Astrocyte (in vitro differentiated cells and primary cell): ENCODE measurements at regions not wholly inside any gene's neighbourhood (a gene's known extent, or its start where the extent isn't known, plus 50 kb on each side); places are given as distances from the start of the nearest gene placed in this dataset.

ENCODE experiments used
- DNase-seq: peaks from one replicate; pipeline ENCODE4 v3.0.0-alpha.2; 2010; ENCODE audit warnings: low read depth
- FAIRE-seq: peaks from 2 replicates; lab custom pipeline; 2011; peaks lifted over from hg19 to GRCh38; lab: Jason Lieb, UNC
- H2AFZ ChIP-seq: 2 replicates; pipeline ENCODE4 v1.6.0; 2012; ENCODE audit warnings: low read depth, low read length, inconsistent platforms
- H3K27ac ChIP-seq: 2 replicates; pipeline ENCODE4 v1.5.1; 2011; ENCODE audit warnings: low read depth, low read length, inconsistent platforms
- H3K27me3 ChIP-seq: 2 replicates; pipeline ENCODE4 v1.6.0; 2011; ENCODE audit warnings: low read length, inconsistent platforms; ENCODE audit not compliant: insufficient read depth
- H3K36me3 ChIP-seq: 2 replicates; pipeline ENCODE4 v1.5.1; 2011; ENCODE audit warnings: low read length, inconsistent platforms; ENCODE audit not compliant: insufficient read depth
- H3K4me1 ChIP-seq: 2 replicates; pipeline ENCODE4 v1.5.1; 2011; ENCODE audit warnings: low read length, inconsistent platforms; ENCODE audit not compliant: insufficient read depth
- H3K4me2 ChIP-seq: 2 replicates; pipeline ENCODE4 v1.6.0; 2012; ENCODE audit warnings: low read length, inconsistent platforms
- H3K4me3 ChIP-seq: 2 replicates; pipeline ENCODE4 v1.5.1; 2011; ENCODE audit warnings: low read depth, mild to moderate bottlenecking, low read length, inconsistent platforms; ENCODE audit not compliant: insufficient read depth
- H3K79me2 ChIP-seq: 2 replicates; pipeline ENCODE4 v1.6.0; 2012; ENCODE audit warnings: mild to moderate bottlenecking, low read length, inconsistent platforms; ENCODE audit not compliant: insufficient read depth
- H3K9ac ChIP-seq: 2 replicates; pipeline ENCODE4 v1.6.0; 2012; ENCODE audit warnings: mild to moderate bottlenecking, low read length, inconsistent platforms
- H3K9me3 ChIP-seq: 2 replicates; pipeline ENCODE4 v1.5.1; 2012; ENCODE audit warnings: low read depth, mild to moderate bottlenecking, low read length, inconsistent platforms; ENCODE audit not compliant: insufficient read depth
- H4K20me1 ChIP-seq: 2 replicates; pipeline ENCODE4 v1.6.0; 2012; ENCODE audit warnings: low read length, inconsistent platforms; ENCODE audit not compliant: insufficient read depth
- H3K27ac Mint-ChIP-seq: one replicate; pipeline ENCODE4 v1.8.0; 2021; ENCODE audit warnings: mild to moderate bottlenecking, mixed read lengths; ENCODE audit not compliant: unreplicated experiment
- H3K27me3 Mint-ChIP-seq: one replicate; pipeline ENCODE4 v1.8.0; 2021; ENCODE audit warnings: low read depth, mixed read lengths; ENCODE audit not compliant: unreplicated experiment
- H3K36me3 Mint-ChIP-seq: one replicate; pipeline ENCODE4 v1.8.0; 2021; ENCODE audit warnings: low read depth, mixed read lengths; ENCODE audit not compliant: unreplicated experiment
- H3K4me1 Mint-ChIP-seq: one replicate; pipeline ENCODE4 v1.8.0; 2021; ENCODE audit warnings: low read depth, mixed read lengths; ENCODE audit not compliant: unreplicated experiment
- H3K4me3 Mint-ChIP-seq: one replicate; pipeline ENCODE4 v1.8.0; 2021; ENCODE audit warnings: mild to moderate bottlenecking, moderate library complexity, mixed read lengths; ENCODE audit not compliant: unreplicated experiment
- H3K9me3 Mint-ChIP-seq: one replicate; pipeline ENCODE4 v1.8.0; 2021; ENCODE audit warnings: mild to moderate bottlenecking, mixed read lengths; ENCODE audit not compliant: unreplicated experiment
- CTCF ChIP-seq: IDR thresholded peaks from 2 replicates; pipeline ENCODE4 v1.5.1; 2011; ENCODE audit warnings: low read depth, mild to moderate bottlenecking, inconsistent platforms, low read length, moderate library complexity; ENCODE audit not compliant: insufficient read depth
- EZH2 ChIP-seq: IDR thresholded peaks from 2 replicates; pipeline ENCODE4 v1.6.1; 2012; ENCODE audit warnings: mild to moderate bottlenecking, low read length, inconsistent platforms; ENCODE audit not compliant: insufficient read depth

- Histone ChIP-seq H3K9me3 (no peaks in the 10 kb centered on the region), H3K9ac (no peak overlapping the region), H3K4me2 (no peak overlapping the region), H3K79me2 (no peaks in the 10 kb centered on the region), H2AFZ (no peak overlapping the region), H4K20me1 (no peaks in the 10 kb centered on the region), H3K27ac (no peak overlapping the region), H3K4me3 (no peak overlapping the region), H3K36me3 (no peaks in the 10 kb centered on the region), H3K4me1 (no peaks in the 10 kb centered on the region), H3K27me3 (no peaks in the 10 kb centered on the region)
- Mint-ChIP-seq H3K4me1 (no peaks in the 10 kb centered on the region), H3K27ac (no peak overlapping the region), H3K36me3 (no peaks in the 10 kb centered on the region), H3K4me3 (no peak overlapping the region), H3K27me3 (no peaks in the 10 kb centered on the region), H3K9me3 (peaks cover 7% of the 10 kb centered on the region)
- DNase-seq, result no peak
- TF ChIP-seq CTCF, result no peak
- no peak for TF ChIP-seq EZH2
- FAIRE-seq, result no peak
These were observed 146.1 kb upstream of the ADGRL2 start for GRCh38 chr1:81654657-81655056.

- no peak for TF ChIP-seq CTCF
- TF ChIP-seq EZH2, result no peak
- no peak overlapping the region for H3K9ac ChIP-seq
- H3K4me1 ChIP-seq, result no peaks in the 10 kb centered on the region
- no peaks in the 10 kb centered on the region for H3K9me3 ChIP-seq
- Mint-ChIP-seq H3K27me3 (peaks cover under 1% of the 10 kb centered on the region), H3K9me3 (peaks cover 7% of the 10 kb centered on the region), H3K4me3 (no peak overlapping the region), H3K4me1 (no peaks in the 10 kb centered on the region), H3K36me3 (no peaks in the 10 kb centered on the region), H3K27ac (no peak overlapping the region)
- FAIRE-seq (no peak), DNase-seq (no peak)
- no peak overlapping the region for H3K4me2 ChIP-seq
- H4K20me1 ChIP-seq, result no peaks in the 10 kb centered on the region
- H2AFZ ChIP-seq, result no peak overlapping the region
- no peaks in the 10 kb centered on the region for H3K27me3 ChIP-seq
- H3K4me3 ChIP-seq, result no peak overlapping the region
- no peak overlapping the region for H3K27ac ChIP-seq
- no peaks in the 10 kb centered on the region for H3K36me3 ChIP-seq
- H3K79me2 ChIP-seq, result no peaks in the 10 kb centered on the region
These were observed 146.6 kb upstream of the ADGRL2 start for GRCh38 chr1:81654147-81654546.

GRCh38 chr1:81650776-81651175 lies 150.0 kb upstream of the ADGRL2 start:
- H3K4me1 Mint-ChIP-seq, result no peaks in the 10 kb centered on the region
- no peaks in the 10 kb centered on the region for H3K36me3 Mint-ChIP-seq
- H3K4me2 ChIP-seq, result no peak overlapping the region
- FAIRE-seq (no peak), DNase-seq (no peak)
- H3K79me2 ChIP-seq, result no peaks in the 10 kb centered on the region
- no peak overlapping the region for H3K4me3 ChIP-seq
- H3K9me3 Mint-ChIP-seq, result peaks cover 7% of the 10 kb centered on the region
- TF ChIP-seq EZH2, result no peak
- TF ChIP-seq CTCF, result no peak
- H3K27me3 Mint-ChIP-seq, result peaks cover 4% of the 10 kb centered on the region
- H3K36me3 ChIP-seq, result no peaks in the 10 kb centered on the region
- H4K20me1 ChIP-seq, result no peaks in the 10 kb centered on the region
- H2AFZ ChIP-seq, result no peak overlapping the region
- H3K27ac Mint-ChIP-seq, result no peak overlapping the region
- no peaks in the 10 kb centered on the region for H3K27me3 ChIP-seq
- H3K4me1 ChIP-seq, result no peaks in the 10 kb centered on the region
- H3K9me3 ChIP-seq, result no peaks in the 10 kb centered on the region
- H3K9ac ChIP-seq, result no peak overlapping the region
- no peak overlapping the region for H3K4me3 Mint-ChIP-seq
- H3K27ac ChIP-seq, result no peak overlapping the region
